HG03039 (cell line): ENCODE measurements at regions not wholly inside any gene's neighbourhood (a gene's known extent, or its start where the extent isn't known, plus 50 kb on each side); places are given as distances from the start of the nearest gene placed in this dataset.
"Not testable (repeated sequence)": the region's sequence is repeated elsewhere in the genome, so short reads cannot be mapped to it uniquely, and the experiment has no call there.

Source experiments
- ATAC-seq: cut with Tn5 transposase; IDR thresholded peaks from one replicate; pipeline ENCODE4 v1.9.1; 2021; ENCODE audit warnings: mild to moderate bottlenecking, moderate library complexity; ENCODE audit not compliant: unreplicated experiment

DNA sequence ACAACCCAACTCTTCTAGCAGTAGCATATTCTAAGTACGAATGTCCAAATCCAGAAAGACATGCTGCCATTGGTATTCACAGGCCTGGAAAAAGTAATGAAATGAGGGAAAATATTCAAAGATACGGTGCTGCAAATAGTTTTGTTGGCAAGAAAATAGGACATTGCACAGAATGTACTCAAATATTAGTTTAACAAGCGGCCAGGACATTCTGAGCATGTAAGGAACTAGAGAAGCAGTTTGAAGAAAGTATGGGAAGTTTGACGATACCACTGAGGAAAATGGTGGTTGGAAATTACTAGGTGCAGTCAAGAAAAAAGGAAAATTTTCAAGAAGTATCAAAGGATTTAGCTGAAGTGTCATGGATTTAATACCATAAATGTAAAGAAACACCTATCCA, 468.0 kb upstream of the GRIN3A start:
- no peak for ATAC-seq

DNA sequence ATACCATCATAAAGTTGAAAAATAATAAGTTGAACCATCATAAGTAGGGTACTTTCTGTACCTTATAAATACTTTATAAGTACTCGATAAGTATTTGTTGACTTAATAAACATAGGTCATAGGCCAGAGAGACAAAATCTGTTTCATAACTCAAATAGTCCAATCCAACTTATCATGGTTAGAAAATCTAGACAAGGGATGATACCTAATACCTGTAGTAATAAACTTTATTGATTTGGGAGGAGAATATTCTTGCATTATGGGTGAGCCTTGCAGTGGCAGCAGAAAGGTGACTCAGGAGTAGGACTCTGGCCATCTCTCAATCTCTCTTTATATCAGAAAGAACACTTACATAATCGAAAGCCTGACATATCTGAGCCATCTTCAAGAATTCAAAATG, 466.8 kb upstream of the GRIN3A start:
- no peak for ATAC-seq

DNA sequence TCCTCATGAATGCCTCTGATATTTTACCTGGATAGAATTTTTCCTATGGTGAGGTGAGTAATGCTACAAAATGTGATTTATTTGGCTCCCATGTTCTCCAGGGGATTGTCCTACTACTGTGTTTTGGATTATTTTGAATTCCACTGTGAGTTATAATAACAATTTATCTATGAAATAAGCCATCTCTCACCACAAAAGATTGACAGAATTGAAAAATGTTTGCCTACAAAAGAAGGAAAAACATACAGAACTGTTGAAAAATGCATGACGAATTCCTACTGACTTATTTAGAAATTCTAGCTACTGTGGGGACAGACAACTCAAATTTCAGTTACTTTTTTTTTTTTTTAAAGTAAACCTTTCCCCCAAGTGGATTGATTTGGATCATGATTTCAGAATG, 463.7 kb upstream of the GRIN3A start:
- no peak for ATAC-seq

DNA sequence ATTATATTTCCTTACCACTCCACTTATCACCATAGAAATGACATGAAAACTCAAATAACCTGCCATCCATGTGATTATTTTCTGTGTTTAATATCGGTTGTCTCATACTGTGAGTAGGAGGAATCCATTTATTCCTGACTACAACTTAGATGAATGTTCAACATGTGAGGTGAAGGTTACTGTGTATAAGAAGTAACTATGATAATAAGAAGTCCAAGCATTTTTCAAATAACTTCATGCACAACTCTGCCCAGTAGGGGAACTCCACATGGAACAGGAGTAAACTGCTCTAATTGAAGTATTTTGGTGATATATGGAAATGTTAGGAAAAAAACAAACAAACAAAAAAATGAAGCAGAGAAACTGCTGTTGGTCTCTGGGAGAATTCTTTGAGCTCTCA, 447.5 kb upstream of the GRIN3A start:
- no peak for ATAC-seq

DNA sequence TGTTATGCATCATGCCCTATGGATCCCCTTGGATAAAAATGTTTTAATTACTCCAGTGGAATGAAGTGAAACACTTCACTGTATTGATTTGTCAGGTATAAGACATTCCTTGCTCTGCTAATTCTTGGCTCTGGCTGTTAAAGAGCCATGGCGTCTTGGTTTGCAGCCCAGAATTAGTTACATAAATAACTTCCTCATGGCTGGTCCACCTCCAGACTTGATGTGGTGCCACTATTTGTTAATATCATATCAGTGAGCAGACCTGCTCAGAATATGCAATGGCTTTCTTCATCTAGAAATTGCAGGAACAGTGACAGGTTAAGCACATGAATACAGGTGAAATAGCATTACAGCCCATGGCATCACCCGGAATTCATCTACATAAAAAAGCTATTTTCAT, 446.9 kb upstream of the GRIN3A start:
- no peak for ATAC-seq

DNA sequence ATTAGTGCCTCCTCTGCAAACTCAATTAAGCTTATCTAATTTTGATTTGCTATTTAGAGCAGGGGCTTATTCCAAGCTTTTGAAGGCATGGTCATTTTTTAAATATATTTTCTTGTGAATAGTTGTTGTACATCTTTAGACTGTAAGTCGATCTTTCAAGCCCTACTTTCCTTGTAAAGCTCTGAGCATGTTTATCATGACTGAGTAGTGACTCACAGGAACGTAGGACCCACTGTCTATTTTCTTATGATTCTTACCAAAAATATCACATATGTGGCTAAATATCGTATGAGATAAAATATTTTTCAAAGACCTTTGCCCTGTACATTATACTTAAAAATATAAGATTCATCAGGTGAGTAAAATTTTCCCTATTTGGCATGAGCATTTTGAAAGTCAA, 440.4 kb upstream of the GRIN3A start:
- no peak for ATAC-seq

DNA sequence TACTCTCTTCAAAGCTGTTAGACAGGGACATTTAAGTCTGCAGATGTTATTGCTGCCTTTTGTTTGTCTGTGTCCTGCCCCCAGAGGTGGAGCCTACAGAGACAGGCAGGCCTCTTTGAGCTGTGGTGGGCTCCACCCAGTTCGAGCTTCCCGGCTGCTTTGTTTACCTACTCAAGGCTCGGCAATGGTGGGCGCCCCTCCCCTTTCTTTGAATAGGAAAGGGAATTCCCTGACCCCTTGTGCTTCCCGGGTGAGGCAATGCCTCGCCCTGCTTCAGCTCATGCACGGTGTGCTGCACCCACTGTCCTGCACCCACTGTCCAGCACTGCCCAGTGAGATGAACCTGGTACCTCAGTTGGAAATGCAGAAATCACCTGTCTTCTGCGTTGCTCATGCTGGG, 435.8 kb upstream of the GRIN3A start:
- ATAC-seq: not testable (repeated sequence)

DNA sequence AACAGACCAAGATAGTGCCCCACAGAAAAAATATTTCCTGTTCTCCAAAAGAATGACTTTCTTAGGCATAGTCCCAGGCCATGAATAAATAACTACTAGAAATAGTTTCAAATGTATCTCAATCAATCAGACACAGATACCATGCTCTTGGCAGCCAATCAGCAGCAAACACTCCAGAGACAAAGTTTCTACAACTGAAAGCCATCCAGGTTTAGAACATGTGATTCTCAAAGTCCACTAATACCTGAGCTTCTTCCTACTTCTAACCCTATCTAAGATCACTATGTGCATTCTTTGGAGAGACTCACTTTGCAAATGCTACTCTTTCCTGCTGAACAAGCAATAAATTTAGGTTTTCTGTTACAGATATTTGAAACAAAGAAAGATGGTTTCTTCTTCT, 425.8 kb upstream of the GRIN3A start:
- no peak for ATAC-seq

DNA sequence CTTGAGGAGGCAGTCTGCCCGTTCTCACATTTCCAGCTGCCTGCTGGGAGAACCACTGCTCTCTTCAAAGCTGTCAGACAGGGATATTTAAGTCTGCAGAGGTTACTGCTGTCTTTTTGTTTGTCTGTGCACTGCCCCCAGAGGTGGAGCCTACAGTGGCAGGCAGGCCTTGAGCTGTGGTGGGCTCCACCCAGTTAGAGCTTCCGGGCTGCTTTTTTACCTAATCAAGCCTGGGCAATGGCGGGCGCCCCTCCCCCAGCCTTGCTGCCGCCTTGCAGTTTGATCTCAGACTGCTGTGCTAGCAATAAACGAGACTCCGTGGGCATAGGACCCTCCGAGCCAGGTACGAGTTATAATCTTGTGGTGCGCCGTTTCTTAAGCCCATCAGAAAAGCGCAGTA, 414.6 kb upstream of the GRIN3A start:
- not testable (repeated sequence) for ATAC-seq

DNA sequence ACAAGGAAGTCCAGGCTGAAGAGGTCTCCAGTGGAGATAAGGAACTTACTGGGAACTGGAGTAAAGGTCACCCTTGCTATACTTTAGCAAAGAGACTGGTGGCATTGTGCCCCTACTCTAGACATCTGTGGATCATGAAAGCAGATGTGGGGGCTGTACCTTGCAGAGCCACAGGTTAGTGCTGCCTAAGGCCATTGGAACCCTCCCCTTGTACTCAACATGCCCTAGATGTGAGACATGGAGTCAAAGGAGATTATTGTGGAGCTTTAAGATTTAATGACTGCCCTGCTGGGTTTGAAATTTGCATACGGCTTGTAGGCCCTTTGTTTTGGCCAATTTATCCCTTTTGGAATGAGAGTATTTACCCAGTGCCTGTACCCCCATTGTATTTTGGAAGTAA, 397.3 kb upstream of the GRIN3A start:
- no peak for ATAC-seq

DNA sequence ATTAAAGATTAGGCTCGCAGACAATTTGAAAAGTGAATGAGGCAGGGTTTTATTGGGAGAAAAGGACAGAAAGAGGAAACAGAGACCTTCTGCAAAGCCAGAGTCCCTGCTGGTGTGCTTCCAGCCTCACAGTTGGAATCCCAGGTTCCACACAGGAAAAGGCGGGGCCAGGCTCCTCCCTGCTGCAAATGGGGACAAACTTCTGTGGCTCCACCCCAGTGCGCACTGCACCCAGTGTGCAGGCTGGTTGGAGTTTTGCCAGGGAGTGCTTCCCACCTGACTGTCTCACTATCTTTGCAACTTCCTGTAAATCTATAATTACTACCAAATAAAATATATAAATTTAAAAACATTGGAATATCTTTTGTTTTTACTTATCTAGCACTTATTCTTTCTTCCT, 386.0 kb upstream of the GRIN3A start:
- no peak for ATAC-seq

DNA sequence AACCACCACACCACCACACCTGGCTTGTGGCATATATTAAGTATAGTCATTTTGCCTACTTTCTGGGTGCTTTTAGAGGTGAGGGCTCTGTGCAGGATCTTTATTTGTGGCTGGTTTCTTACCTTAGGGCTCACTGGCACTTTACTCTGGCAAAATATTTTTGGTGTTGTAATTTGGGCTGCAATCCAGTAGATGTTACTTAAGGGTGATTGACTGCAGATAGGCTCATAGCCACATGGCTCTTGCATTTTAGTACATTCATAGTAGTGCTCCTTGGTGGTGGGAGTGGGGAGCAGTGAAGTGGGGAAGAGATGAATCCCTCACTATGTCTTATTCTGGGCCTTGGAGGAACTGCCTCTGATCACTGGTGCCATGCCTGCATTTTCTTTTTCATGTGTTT, 376.1 kb upstream of the GRIN3A start:
- ATAC-seq: no peak

DNA sequence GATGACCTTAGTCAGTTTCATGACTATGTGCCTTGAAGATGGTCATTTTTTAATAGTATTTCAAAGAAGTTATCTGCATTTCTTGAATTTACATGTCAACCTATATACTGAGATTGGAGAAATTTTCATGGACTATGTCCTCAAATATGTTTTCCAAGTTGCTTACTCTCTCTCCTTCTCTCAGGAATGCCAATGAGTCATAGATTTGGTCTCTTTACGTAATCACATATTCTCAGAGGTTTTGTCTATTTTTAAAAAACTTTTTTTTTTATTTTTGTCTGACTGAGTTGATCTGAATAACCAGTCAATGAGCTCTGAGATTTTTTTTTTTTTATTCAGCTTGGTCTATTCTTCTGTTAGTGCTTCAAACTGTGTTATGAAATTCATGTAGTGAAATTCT, 374.7 kb upstream of the GRIN3A start:
- no peak for ATAC-seq

DNA sequence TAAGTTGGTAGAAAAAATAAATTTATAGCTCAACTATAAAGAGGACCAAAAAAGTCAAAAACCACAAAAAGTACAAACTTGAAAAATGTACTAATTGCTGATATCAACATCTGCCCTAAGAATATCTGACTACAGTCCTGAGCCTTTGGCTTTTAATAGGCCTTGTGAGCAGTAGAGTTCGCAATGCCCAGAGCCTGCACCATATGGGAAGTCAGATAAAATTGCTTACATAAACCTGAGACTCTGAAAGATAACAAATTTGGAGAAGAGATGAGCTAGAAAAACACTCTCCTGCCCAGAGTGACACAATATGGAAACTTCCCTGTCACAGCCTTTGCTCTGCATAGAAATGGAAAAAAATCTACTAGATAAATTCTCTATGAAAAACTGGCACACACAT, 368.0 kb upstream of the GRIN3A start:
- no peak for ATAC-seq

DNA sequence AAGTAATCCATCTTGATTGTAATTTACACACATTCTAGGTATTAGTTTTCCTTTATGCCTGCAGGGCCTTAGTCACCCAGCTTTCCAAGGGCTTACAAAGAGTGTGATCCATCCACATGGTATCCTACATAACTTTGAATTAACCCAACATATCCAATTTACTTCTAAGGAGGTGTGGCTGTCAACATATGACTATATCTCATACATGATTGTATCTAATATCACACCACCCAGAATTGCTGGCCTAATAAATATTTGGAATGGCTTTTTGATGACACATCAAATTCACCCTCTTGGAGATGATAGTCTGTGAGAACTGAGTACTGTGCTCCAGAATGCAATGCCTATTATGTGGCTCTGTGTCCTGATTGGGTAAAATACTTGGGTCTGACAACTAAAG, 363.3 kb upstream of the GRIN3A start:
- no peak for ATAC-seq

DNA sequence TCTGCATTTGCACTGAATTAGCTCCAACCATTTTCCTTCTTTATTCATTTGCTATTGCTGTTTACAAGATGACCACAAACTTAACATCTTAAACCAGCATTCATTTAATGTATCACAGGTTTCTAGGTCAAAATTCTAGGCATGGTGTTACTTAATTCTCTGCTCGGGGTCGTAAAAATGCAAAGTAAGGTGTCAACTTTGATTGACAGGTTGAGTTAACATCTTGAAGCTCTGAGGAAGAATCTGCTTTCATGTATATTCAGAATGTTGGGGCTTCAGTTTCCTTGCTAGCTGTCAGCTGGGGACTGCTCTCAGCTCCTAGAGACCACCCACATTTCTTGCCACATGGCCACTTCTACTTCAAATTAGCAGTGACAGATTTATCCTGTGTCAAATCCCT, 348.7 kb upstream of the GRIN3A start:
- no peak for ATAC-seq

DNA sequence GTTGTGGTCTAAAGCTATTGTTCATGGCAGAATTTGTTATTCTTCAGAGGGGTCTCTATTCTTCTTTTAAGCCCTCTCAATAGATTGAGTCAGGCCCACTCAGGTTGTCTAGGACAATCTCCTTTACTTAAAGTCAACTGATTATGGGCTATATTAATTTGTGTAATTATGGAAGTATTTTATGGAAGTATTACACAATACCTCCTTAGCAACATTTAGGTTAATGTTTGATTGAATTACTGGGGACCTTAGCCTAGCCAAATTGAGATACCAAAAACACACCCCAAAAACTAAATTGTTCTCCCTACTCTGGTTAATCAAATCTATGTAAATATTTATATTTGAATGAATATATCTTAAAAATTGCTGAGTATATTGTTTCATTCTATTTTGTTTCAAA, 347.1 kb upstream of the GRIN3A start:
- no peak for ATAC-seq

DNA sequence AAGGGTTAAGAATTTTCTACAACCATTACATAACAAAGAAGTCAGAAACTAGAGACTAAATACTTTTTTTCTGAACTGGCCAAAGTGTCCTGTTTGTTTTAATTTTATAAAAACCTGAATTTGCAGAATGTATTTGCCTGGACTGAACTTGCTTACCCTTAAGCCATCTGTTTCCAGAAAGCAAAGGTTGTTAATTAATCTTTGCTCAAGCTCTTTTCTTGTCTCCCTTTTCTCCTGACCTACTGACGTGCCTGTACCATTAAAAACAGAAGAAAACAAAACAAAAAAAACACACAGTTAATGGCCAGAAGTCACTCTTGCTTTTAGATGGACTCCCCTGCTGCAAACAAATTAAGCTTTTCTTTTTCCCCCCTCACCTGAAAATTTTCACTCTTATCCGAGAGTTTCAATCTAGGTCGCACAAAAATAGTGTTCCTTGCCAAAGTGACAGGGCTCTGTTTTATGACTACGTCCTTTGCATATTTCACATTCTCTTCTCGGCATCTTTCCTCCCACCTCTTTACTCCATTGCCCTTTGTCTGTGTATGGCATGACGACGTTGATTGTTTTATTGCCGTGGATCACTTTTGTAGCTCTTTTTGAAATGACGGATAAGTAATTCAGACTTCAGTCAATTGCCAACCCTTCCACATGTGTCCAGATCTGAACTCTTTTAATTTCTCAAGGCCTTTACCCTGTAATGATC, 333.8 kb upstream of the GRIN3A start:
- ATAC-seq: no peak

DNA sequence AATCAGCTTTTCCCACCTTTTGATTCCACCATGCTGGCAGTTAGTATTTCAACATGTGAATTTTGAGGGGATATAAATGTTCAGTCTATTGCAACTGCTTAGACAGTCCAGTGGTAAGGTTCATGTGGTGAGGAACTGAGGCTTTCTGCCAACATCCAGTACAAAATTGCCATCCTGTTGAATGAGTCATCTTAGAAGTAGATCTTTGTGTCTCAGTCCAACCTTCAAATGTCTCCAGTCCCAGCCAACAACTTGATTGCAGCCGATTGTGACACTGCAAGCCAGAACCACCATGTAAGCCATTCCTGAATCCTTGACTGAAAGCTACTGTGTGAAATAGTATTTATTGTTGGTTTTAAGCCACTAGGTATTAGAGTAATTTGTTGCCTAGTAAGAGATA, 331.5 kb upstream of the GRIN3A start:
- no peak for ATAC-seq

DNA sequence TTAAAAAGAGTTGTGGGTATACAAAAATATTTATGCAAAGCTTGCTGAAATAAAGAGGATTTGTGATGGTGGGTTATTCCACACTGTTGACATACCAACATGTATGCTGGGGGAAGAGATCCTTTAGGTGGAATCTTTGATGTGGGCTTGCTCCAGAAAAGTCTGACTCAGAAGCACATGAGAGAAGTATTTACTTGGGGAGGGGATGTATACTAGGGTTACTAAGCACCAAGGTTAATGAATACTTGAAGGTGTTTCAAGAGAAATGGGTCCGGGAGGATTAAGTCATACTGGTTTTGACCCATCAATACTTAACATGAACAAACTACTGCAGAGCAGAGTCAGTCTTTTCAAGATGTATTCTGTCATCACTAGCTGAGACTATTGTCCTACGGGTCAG, 316.4 kb upstream of the GRIN3A start:
- ATAC-seq: no peak

DNA sequence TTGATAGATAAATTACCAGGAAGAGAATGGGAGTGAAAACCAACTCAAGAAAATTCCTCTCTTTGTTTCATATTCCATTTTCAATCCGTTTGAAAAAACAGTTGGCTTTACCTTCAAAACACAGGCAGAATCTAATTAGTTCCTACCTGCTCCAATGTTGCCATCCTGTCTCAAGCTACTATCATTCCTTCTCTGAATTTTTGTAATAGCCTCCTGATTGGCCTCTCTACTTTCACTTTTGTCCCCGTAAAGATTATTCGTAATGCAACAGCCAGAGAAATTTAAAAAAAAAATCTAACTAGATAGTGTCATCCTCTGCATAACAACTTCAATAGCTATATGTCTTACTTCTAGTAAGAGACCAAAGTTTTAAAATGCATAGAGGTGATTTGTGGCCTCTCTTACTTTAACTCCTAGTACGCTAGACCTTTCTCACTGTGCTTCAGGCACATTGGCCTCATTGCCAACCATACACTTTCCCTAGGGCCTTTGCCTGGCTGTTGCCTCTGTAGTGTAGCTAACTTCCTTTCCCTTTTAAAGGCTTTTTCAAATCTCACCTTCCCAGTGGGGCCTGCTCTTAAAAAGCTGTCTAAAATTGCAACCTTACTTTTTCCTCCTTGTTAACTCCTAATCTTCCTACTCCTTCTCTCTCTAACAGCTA, 311.3 kb upstream of the GRIN3A start:
- no peak for ATAC-seq

DNA sequence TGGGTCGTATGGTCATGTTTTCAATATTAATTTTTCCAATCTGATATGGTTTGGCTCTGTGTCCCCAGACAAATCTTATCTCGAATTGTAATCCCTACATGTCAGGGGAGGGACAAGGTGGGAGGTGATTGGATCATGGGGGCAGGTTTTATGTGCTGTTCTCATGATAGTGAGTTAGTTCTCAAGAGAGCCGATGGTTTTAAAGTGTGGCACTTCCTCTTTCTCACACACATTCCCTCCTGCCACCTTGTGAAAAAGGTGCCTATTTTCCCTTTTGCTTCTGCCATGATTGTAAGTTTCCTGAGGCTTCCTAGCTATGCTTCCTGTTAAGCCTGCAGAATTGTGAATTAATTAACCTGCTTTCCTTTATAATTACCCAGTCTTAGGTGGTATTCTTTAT, 309.1 kb upstream of the GRIN3A start:
- no peak for ATAC-seq

DNA sequence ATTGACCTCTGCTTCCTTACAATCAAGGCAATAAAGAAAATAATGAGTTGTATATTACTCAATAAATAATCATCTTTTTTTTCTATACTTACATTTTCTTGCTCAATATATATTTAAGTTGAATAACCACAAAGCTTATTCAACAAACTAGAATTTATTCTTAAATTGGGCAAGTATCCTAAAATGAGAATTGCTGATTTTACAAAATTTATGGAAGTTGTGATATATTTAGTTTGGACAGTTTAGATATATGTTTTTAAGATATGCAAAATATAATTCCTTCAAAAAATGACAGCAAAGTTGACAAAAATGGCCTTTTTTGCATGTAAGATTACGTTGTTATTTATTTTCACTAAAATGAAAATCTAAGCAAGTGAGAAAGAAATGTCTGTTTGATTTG, 305.7 kb upstream of the GRIN3A start:
- no peak for ATAC-seq
